ENCODE measurements at regions not wholly inside any gene's neighbourhood (a gene's known extent, or its start where the extent isn't known, plus 50 kb on each side); places are given as distances from the start of the nearest gene placed in this dataset.

GRCh38 chr14:55942826-55943225, 175.4 kb upstream of the PELI2 start:
- DNase-seq, result no peak

- DNase-seq, result no peak
Observed at GRCh38 chr14:55944757-55945156, 173.5 kb upstream of the PELI2 start.

DNA sequence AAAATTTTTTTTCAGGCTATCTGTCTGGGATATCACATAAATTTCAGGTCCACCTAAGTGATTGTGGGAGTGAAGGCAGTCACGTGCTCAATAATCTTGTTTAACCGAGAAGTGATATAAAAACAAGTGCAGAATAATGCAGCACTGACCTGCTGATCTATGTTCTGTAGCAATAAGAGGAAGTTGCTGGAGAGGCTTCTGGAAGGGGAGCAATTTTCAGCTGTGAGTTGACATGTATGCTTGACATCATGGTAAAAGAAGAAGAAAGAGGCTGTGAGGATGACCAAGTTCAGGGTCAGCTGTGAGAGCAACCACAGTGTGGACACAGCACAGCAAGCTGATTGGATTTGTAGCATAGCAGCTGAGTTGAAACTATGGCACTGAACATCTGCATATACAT, 172.0 kb upstream of the PELI2 start:
- no peak for DNase-seq

GRCh38 chr14:55948399-55948798, 169.8 kb upstream of the PELI2 start:
- no peak for DNase-seq

DNA sequence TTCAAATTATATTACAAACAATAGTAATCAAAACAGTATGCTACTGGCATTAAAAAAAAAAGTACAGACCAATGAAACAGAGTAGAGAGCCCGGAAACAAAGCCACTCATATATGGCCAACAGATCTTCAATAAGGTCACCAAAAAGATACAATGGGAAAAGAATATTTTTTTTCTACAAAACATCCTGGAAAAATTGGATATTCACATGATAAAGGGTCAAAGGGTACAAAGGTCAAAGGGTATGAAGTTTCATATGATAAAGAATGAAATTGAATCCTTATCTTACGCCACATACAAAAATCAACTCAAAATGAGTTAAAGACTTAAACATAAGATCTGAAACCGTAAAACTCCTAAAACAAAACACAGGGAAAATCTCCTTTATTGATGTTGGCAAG, 168.5 kb upstream of the PELI2 start:
- no peak for DNase-seq

DNA sequence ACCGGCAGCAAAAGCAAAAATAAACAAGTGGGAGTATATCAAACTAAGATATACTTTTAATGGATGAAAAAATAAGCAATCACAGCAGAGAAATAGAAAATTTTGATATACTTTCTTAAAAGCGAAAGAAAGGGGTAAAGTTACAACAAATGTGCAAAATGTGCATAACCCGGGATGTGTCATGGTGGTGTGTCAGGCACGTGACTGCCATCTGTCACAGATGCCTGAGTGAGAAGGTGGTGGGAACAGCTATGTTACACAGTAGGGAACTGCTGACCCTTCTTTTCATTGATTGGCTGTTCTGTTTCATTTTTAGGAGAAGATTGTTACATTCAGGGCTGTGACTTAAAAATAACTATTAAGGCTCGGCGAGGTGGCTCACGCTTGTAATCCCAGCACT, 168.1 kb upstream of the PELI2 start:
- DNase-seq, result no peak

DNA sequence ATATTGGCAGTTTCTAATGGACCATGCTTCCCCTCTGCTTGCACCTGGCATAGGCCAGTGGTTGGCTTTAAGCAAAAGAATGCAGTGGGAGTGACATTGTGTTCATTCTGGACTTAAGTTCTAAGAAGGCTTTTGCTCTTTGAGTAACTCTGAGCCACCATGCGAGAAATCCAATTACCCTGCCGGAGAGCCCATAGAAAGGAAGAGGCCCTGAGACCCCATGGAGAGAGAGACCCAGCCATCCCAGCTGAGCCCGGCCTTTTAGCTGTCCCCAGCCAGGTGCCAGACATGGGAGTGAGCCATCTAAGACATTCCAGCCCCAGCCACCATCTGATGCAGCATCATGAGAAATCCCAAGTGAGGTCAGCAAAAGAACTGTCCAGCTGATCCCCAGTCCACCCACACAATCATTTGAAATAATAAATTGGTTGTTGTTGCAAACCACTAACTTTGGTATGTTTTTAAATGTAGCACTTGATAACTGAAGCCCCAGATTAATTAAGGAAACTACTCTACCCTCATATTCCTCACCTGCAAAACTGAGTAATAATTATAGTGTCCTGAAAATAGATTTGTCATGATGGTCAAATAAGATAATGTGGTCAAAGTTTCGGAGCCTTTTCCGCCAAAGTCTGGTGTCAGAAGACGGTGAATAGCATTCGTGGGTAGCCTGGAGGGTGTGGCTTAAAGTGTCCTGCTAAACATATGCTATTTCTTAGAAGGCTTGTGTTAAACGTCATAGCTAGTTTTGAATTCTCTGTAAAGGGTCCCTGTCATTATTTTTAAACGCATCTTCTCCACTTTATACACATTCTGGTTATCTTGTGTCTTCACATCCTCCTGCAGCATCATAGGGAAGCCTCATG, 166.6 kb upstream of the PELI2 start:
- DNase-seq, result no peak

- DNase-seq, result no peak
Observed at GRCh38 chr14:55954108-55954507, 164.1 kb upstream of the PELI2 start.

GRCh38 chr14:55955175-55955574, 163.0 kb upstream of the PELI2 start:
- no peak for DNase-seq

DNA sequence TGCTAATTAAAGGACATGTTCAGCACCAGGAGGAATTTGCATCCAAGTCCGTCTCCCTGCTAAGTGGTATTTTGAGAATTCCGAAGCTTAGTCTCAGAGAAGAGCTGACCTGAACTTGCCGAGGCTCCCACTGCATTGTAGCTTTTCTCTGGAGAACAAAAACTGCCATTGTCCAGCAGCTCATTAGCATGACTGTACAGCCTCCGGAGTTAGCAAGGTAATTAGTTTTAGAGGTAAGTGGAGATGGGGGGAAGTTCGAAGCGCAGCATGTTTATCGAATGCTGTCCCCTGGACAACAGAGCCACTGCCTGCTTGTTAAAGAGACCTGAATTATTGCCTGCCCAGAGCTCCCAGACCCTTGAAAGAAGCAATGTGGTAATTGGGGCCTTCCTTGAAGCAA, 160.3 kb upstream of the PELI2 start:
- no peak for DNase-seq

- no peak for DNase-seq
Observed at GRCh38 chr14:55963295-55963694, 154.9 kb upstream of the PELI2 start.

DNA sequence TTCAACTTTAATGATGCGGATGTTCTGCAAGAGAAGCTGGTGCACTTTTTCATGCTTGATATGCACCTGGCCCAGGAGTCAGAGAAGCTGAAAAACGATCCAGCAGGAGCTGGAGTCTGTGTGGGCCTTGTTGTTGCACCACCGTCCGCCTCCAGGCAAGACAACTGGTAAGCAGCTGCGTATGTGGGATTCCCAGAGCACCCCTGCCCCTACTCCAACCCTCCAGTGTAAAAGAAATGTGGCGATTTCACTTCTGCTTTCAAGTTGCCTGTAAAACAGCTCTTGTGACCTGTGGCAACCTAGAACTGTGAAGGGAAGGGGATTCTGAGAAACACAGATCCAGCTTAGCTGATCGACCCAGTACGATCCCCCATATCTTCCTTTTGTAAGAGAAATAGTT, 154.1 kb upstream of the PELI2 start:
- no peak for DNase-seq

- DNase-seq, result no peak
Observed at GRCh38 chr14:55964821-55965220, 153.4 kb upstream of the PELI2 start.

DNA sequence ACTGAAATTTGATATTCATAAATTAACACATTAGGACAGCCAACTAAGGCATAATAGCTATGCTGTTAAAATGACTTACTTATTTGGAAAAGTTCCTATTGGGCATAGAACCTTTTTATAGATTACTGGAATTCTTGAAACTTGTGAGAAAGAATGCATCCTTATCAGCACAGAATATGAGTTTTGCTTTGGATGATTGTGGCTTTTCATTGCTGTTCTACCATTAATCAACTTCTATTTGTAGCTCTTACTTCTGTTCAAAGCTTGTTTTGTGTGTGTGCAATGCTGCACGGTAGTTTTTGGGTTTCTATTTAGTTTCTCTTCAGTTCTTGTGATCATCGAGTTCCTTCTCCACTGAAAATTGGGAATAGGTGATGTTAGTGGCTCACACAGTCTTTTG, 152.4 kb upstream of the PELI2 start:
- DNase-seq, result no peak

DNA sequence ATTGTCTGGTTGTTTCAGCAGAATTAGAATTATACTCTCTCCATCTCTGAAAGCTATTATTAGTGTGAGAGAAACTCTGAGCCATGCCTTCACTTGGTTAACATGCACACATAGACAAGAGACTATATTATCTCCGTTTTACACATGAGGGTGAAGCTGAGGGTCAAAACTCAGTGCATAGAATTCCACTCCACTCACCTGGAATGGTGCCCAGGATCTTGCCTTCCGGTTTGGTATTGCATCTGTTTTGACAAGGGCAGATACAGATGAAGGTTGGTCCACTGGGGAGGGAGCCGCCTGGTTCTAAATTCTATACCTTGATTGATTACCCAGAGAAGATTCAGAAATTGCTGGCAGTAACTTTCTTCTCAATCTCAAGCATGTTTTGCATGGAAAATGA, 149.5 kb upstream of the PELI2 start:
- DNase-seq, result no peak

DNA sequence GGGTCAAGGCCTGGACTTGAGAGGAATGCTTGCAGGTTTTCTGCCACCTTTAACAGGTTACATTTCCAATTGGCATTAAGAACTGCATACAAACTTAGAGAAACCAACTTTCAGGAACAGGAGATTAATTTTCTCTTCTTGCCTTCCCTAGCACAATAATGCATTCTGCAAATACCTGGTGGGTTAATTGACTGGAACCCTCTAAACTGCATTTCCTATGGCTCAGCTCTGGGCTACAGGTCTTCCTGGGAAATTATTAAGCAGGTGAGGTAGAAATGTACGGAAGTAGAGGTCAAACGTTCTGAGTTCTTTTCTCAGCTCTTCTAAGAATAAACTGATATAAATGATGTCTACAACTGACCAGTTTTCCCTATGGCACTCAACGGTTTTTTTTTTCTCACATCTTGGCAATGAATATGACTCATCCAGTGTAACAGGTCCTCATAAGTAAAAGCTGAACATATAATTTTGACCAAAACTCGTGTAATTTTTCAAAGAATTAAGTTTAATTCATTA, 144.9 kb upstream of the PELI2 start:
- DNase-seq, result no peak

GRCh38 chr14:55973911-55974630, 144.1 kb upstream of the PELI2 start:
- no peak for DNase-seq

- no peak for DNase-seq
Observed at GRCh38 chr14:55975281-55975910, 142.8 kb upstream of the PELI2 start.

DNA sequence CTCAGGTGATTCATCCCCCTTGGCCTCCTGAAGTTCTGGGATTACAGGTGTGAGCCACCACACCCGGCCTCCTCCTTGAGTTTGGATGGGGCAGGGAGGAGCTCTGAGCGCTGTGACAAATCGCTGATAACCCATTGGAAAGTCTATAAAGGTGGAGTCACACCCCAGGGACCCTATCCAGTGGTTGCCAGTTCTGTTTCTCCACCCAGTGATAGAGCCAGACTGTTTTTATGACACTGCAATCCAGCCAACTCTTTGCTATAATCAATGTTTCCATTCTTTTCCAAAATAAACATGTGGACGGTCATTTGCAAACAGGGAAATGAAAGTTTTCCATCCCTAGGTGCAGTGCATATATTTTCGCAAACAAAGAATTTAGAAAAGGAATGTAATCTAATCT, 142.0 kb upstream of the PELI2 start:
- DNase-seq, result no peak

DNA sequence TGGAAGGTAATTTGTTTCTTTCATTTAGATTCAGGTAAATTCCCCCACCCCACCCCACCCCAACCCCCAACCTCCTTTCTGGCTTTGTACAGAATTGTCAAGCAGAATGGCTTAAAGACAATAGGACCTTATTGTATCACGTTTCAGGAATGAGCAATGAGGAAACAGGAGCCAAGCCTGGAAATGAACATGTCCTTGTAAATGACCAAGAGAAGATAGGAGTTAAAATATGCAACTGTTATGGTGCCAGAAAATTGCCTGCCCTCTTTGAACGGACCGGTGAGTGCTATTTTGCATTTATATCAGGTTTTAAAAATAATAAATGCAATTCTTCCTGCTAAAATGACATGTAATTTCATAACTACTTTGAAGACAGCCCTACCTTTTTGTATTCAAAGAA, 141.6 kb upstream of the PELI2 start:
- no peak for DNase-seq

DNA sequence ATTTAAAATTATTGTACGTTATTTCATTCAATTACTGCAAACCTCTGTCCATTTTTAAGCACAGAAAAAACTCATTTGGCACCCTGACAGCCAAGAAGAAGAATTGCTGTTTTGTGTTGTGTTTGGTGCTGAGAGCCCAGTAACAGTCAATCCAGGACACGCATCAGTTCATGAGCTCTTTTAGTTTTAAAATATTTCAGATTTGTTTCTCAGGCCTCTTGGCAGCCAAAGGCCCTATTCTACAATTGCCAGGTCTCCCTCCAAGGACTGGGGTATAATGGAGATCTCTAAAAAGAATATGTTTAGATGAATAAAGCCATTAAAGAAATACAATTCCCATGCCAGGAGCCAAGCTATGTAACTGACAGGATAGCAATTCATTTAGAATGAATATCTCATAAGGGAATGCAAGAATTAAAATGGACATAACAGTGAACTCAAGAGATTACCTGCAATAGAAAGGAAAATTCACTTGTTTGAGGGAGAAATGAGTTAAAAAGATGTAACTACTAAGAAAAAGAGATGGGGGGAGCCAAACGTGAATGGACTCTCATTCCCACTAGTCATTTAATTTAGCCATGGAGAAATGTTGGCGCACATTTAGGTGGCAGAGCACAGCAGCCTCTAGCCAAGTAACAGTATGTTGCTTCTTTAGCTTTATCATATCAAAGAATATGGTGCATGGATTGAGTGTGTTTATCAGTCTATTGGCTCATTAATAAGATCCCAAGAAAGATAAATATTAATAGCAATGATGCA, 140.6 kb upstream of the PELI2 start:
- DNase-seq, result no peak

DNA sequence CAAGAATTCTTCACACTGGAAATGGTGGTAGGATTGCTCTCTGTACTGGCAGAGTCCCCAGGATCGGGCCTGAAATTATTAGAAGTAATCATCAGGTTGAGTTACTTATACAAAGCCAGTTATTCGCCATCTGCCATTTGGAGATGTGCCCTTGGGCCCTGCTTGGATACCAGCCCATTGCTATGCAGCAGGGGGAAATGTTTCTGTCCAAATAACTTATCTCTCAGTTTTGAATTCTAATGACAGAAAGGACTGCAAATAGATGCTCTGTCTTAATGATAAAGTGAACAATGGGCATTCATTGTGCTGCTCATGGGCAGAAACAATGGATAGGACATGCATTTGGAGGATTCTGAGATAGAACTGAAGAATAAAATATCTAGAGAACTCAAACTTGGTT, 139.1 kb upstream of the PELI2 start:
- no peak for DNase-seq

- no peak for DNase-seq
Observed at GRCh38 chr14:55979781-55980180, 138.4 kb upstream of the PELI2 start.

Measured in right forelimb (tissue), 1 donor.